GM20000 (cell line): ENCODE measurements at regions not wholly inside any gene's neighbourhood (a gene's known extent, or its start where the extent isn't known, plus 50 kb on each side); places are given as distances from the start of the nearest gene placed in this dataset.
"Not testable (repeated sequence)": the region's sequence is repeated elsewhere in the genome, so short reads cannot be mapped to it uniquely, and the experiment has no call there.

Experiments
- DNase-seq: peaks from one replicate; pipeline ENCODE4 v3.0.0; 2012; ENCODE audit warnings: low spot score
- CTCF ChIP-seq: IDR thresholded peaks from 2 replicates; pipeline ENCODE4 v1.5.1; 2012; ENCODE audit warnings: mild to moderate bottlenecking, control low read depth; ENCODE audit errors: extremely low read depth, missing control alignments

- no peak for TF ChIP-seq CTCF
- DNase-seq: no peak
Measured at GRCh38 chr13:79860791-79861190, 379.8 kb downstream of the NDFIP2 start.

GRCh38 chr13:79859756-79860155 is 378.8 kb downstream of the NDFIP2 start:
- TF ChIP-seq CTCF: no peak
- DNase-seq: no peak

GRCh38 chr13:79853251-79853650 is 372.3 kb downstream of the NDFIP2 start:
- no peak for TF ChIP-seq CTCF
- no peak for DNase-seq

- DNase-seq: no peak
- no peak for TF ChIP-seq CTCF
Measured at GRCh38 chr13:79851318-79851717, 370.4 kb downstream of the NDFIP2 start.

- no peak for TF ChIP-seq CTCF
Measured at GRCh38 chr13:79847882-79848592, 367.1 kb downstream of the NDFIP2 start.

GRCh38 chr13:79846386-79846785 is 365.4 kb downstream of the NDFIP2 start:
- TF ChIP-seq CTCF: no peak
- no peak for DNase-seq

More at GRCh38 chr13:79847882-79848592, 367.1 kb downstream of the NDFIP2 start:
- no peak for DNase-seq

- DNase-seq: no peak
- TF ChIP-seq CTCF: no peak
Measured at GRCh38 chr13:79837741-79838450, 356.9 kb downstream of the NDFIP2 start.

GRCh38 chr13:79836121-79836520 is 355.2 kb downstream of the NDFIP2 start:
- not testable (repeated sequence) for DNase-seq
